LNCaP clone FGC (cell line): ENCODE measurements at regions not wholly inside any gene's neighbourhood (a gene's known extent, or its start where the extent isn't known, plus 50 kb on each side); places are given as distances from the start of the nearest gene placed in this dataset.

Source experiments
- DNase-seq: peaks from one replicate; pipeline ENCODE4 v3.0.0-alpha.2; 2011; ENCODE audit warnings: low read depth
- H3K4me3 ChIP-seq: 2 replicates; pipeline ENCODE4 v1.5.1; 2011; ENCODE audit warnings: mild to moderate bottlenecking, low read depth, low read length, control low read depth
- CTCF ChIP-seq: IDR thresholded peaks from 2 replicates; pipeline ENCODE4 v1.5.1; 2012; ENCODE audit warnings: mild to moderate bottlenecking; ENCODE audit not compliant: control insufficient read depth, insufficient read depth; ENCODE audit errors: extremely low read depth

- H3K4me3 ChIP-seq = no peak overlapping the region
- TF ChIP-seq CTCF = no peak
- DNase-seq = no peak
Observed at GRCh38 chr5:31086839-31087415, 106.6 kb upstream of the CDH6 start.

GRCh38 chr5:31084871-31085270, 108.6 kb upstream of the CDH6 start:
- H3K4me3 ChIP-seq = no peak overlapping the region
- TF ChIP-seq CTCF = no peak
- no peak for DNase-seq

GRCh38 chr5:31083364-31083763, 110.1 kb upstream of the CDH6 start:
- no peak for TF ChIP-seq CTCF
- no peak for DNase-seq
- H3K4me3 ChIP-seq = no peak overlapping the region

GRCh38 chr5:31079668-31080067, 113.8 kb upstream of the CDH6 start:
- no peak for TF ChIP-seq CTCF
- H3K4me3 ChIP-seq = no peak overlapping the region
- no peak for DNase-seq

DNA sequence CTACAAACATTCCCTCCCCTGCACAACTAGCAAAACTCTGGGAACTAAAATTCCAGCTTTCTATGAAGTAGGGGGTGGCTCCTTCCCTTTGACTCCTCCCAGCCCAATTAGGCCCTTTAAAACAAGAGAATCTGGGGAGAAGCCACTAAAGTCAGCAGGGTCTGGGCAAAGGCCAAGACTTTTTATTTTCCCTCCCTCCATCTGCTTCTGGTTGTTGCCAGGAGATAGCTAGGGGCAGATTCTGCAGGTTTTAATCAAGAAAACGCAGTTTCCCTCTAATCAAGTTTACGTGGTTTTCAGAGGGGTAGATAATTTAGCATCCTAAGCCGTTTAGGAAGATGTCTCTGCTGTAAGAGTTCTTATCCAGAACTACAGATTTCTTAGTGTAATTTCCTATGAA, 114.5 kb upstream of the CDH6 start:
- DNase-seq = no peak
- no peak for TF ChIP-seq CTCF
- no peak overlapping the region for H3K4me3 ChIP-seq

- no peak for TF ChIP-seq CTCF
- no peak for DNase-seq
- H3K4me3 ChIP-seq = no peak overlapping the region
Observed at GRCh38 chr5:31075981-31076380, 117.5 kb upstream of the CDH6 start.

DNA sequence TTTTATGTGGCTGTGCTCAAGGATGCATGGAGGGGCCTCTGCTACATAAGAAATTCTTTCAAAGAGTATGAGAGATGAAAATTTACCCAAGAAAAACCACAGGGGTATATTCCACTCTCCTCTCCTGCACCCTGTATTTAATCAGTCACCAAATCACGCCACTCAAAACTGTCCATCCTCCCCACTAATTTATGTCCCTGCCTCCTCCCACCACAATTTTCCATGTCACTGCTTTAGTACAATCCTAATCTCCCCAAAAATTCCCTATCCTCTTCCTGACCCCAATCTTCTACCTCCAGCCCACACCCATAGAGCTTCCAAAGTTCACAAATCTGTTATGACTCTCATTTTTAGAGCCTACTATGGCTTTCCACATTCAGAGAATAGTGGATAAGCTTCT, 125.2 kb upstream of the CDH6 start:
- no peak for DNase-seq
- TF ChIP-seq CTCF = no peak
- H3K4me3 ChIP-seq = no peak overlapping the region
